GM12872 (cell line): ENCODE measurements at regions not wholly inside any gene's neighbourhood (a gene's known extent, or its start where the extent isn't known, plus 50 kb on each side); places are given as distances from the start of the nearest gene placed in this dataset.

Experiments used
- CTCF ChIP-seq: IDR thresholded peaks from 3 replicates; pipeline ENCODE4 v1.5.1; 2011; ENCODE audit warnings: low read depth, mild to moderate bottlenecking, low read length, moderate library complexity; ENCODE audit not compliant: insufficient read depth

DNA sequence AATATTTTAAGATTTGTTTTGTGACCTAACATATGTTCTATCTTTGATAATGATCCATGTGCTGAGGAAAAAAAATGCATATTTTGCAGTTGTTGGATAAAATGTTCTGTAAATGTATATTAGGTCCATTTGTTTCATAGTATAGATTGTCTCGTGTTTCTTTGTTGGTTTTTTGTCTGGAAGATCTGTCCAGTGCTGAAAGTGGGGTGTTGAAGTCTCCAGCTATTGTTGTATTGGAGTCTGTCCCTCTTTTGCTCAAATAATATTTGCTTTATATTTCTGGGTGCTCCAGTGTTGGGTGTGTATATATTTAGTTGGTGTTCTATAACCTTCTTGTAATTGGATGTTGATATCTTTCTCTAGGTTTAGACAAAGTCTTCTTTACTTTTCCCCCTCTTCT lies 53.2 kb upstream of the FRMPD3 start:
- TF ChIP-seq CTCF: no peak

DNA sequence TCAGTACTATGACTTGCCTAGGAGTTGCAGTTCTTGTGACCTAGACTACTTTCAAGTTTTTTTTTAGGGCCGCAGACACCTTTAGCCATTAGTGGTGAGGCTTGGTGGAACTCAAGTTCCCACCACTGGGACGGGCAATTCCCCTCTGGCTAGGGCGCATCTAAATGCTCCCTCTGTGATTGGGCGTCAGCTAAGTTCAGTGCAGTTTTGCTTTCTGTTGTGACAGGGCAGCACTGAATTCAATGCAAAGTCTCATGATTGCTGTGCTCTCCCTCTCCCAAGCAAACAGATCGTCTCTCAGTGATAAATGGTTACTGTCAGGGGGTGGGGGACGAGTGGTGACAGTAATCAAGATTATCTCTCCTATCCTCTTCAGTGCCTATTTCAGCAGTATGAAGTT lies 52.7 kb upstream of the FRMPD3 start:
- TF ChIP-seq CTCF: no peak

GRCh38 chrX:107398115-107398514 lies 51.3 kb upstream of the FRMPD3 start:
- TF ChIP-seq CTCF: no peak
